Progenitor cell of endocrine pancreas (in vitro differentiated cells): ENCODE measurements at regions not wholly inside any gene's neighbourhood (a gene's known extent, or its start where the extent isn't known, plus 50 kb on each side); places are given as distances from the start of the nearest gene placed in this dataset.

Experiments
- DNase-seq: peaks from one replicate; pipeline ENCODE4 v3.0.0; 2021; ENCODE audit warnings: low spot score; ENCODE audit not compliant: unreplicated experiment
- H3K27ac Mint-ChIP-seq: 2 replicates; pipeline ENCODE4 v1.8.0; 2021; ENCODE audit warnings: mild to moderate bottlenecking, moderate library complexity, mixed read lengths
- H3K27me3 Mint-ChIP-seq: 2 replicates; pipeline ENCODE4 v1.8.0; 2021; ENCODE audit warnings: mixed read lengths
- H3K36me3 Mint-ChIP-seq: 2 replicates; pipeline ENCODE4 v1.8.0; 2022; ENCODE audit warnings: mixed read lengths; ENCODE audit not compliant: insufficient read depth
- H3K4me1 Mint-ChIP-seq: 2 replicates; pipeline ENCODE4 v1.8.0; 2021; ENCODE audit warnings: low read depth, mixed read lengths
- H3K4me3 Mint-ChIP-seq: 2 replicates; pipeline ENCODE4 v1.8.0; 2021; ENCODE audit warnings: low read depth, mild to moderate bottlenecking, moderate library complexity, mixed read lengths
- H3K9me3 Mint-ChIP-seq: 2 replicates; pipeline ENCODE4 v1.8.0; 2021; ENCODE audit warnings: low read depth, mixed read lengths
- CTCF ChIP-seq: fragments of 200-600 bp; sonication (generic); IDR thresholded peaks from one replicate; pipeline ENCODE4 v1.5.0; 2021; ENCODE audit warnings: antibody characterized with exemption, mild to moderate bottlenecking; ENCODE audit not compliant: unreplicated experiment

- H3K4me1 Mint-ChIP-seq: peaks cover 3% of the 10 kb centered on the region
Observed at GRCh38 chr13:26895808-26896466, 135.4 kb upstream of the GPR12 start.

GRCh38 chr13:26895081-26895807, 134.7 kb upstream of the GPR12 start:
- Mint-ChIP-seq H3K36me3 (no peaks in the 10 kb centered on the region), H3K27ac (no peak overlapping the region), H3K4me3 (no peak overlapping the region), H3K9me3 (no peaks in the 10 kb centered on the region), H3K4me1 (peaks cover 3% of the 10 kb centered on the region), H3K27me3 (peaks cover 21% of the 10 kb centered on the region)
- no peak for DNase-seq
- no peak for TF ChIP-seq CTCF

More at GRCh38 chr13:26895808-26896466, 135.4 kb upstream of the GPR12 start:
- no peak for DNase-seq
- no peaks in the 10 kb centered on the region for H3K36me3 Mint-ChIP-seq
- H3K27me3 Mint-ChIP-seq: peaks cover 18% of the 10 kb centered on the region
- H3K9me3 Mint-ChIP-seq: no peaks in the 10 kb centered on the region
- no peak for TF ChIP-seq CTCF
- H3K27ac Mint-ChIP-seq: peak overlapping the region; percentile 69
- no peak overlapping the region for H3K4me3 Mint-ChIP-seq

GRCh38 chr13:26888632-26889031, 128.0 kb upstream of the GPR12 start:
- no peak for TF ChIP-seq CTCF
- H3K9me3 Mint-ChIP-seq: no peaks in the 10 kb centered on the region
- H3K36me3 Mint-ChIP-seq: no peaks in the 10 kb centered on the region
- H3K4me1 Mint-ChIP-seq: no peaks in the 10 kb centered on the region
- peaks cover 10% of the 10 kb centered on the region for H3K27me3 Mint-ChIP-seq
- no peak overlapping the region for H3K27ac Mint-ChIP-seq
- DNase-seq: no peak
- no peak overlapping the region for H3K4me3 Mint-ChIP-seq

- Mint-ChIP-seq H3K27ac (no peak overlapping the region), H3K4me3 (no peak overlapping the region), H3K4me1 (no peaks in the 10 kb centered on the region), H3K9me3 (no peaks in the 10 kb centered on the region), H3K27me3 (peaks cover 10% of the 10 kb centered on the region), H3K36me3 (no peaks in the 10 kb centered on the region)
- DNase-seq: no peak
- TF ChIP-seq CTCF: no peak
Observed at GRCh38 chr13:26887594-26887993, 127.0 kb upstream of the GPR12 start.

- H3K27ac Mint-ChIP-seq: no peak overlapping the region
- no peak for DNase-seq
- TF ChIP-seq CTCF: no peak
- H3K36me3 Mint-ChIP-seq: no peaks in the 10 kb centered on the region
- H3K4me3 Mint-ChIP-seq: no peak overlapping the region
- peaks cover 13% of the 10 kb centered on the region for H3K27me3 Mint-ChIP-seq
- H3K4me1 Mint-ChIP-seq: no peaks in the 10 kb centered on the region
- no peaks in the 10 kb centered on the region for H3K9me3 Mint-ChIP-seq
Observed at GRCh38 chr13:26883613-26884257, 123.1 kb upstream of the GPR12 start.
